ENCODE measurements at regions not wholly inside any gene's neighbourhood (a gene's known extent, or its start where the extent isn't known, plus 50 kb on each side); places are given as distances from the start of the nearest gene placed in this dataset.
"Not testable (repeated sequence)": the region's sequence is repeated elsewhere in the genome, so short reads cannot be mapped to it uniquely, and the experiment has no call there.

GRCh38 chr1:146413911-146414310 lies 185.1 kb upstream of the NOTCH2NLA start:
- peak; percentile 12 to 48 (median 17) for DNase-seq
- H3K9ac ChIP-seq (ENCODE audit: insufficient read depth, low read length, poor library complexity, severe bottlenecking); H3K27ac Mint-ChIP-seq; H3K4me1 ChIP-seq (ENCODE audit: control insufficient read depth in 1 of 2, insufficient read depth in 2 of 2, low read length in 2 of 2); intact Hi-C loops (cut with micrococcal nuclease); H3K4me3 ChIP-seq (replicated peaks in 1 of 3; ENCODE audit: low read depth in 2 of 3, low read length in 3 of 3); H3K79me2 ChIP-seq (ENCODE audit: insufficient read depth, low read length); H4K20me1 ChIP-seq (ENCODE audit: insufficient read depth, low read length); H3K36me3 ChIP-seq (replicated peaks in 1 of 2; ENCODE audit: control insufficient read depth in 1 of 2, insufficient read depth in 2 of 2, low read length in 2 of 2); H3K27me3 ChIP-seq (ENCODE audit: control insufficient read depth in 2 of 2, insufficient read depth in 2 of 2, low read length in 2 of 2); H3K9me3 ChIP-seq (replicated peaks in 1 of 2; ENCODE audit: control insufficient read depth in 1 of 2, insufficient read depth in 1 of 2, low read length in 2 of 2); H2AFZ ChIP-seq (ENCODE audit: insufficient read depth, low read depth, low read length, poor library complexity, severe bottlenecking); H3K27me3 Mint-ChIP-seq (ENCODE audit: low read depth in 3 of 3); H3K4me3 Mint-ChIP-seq; H3K36me3 Mint-ChIP-seq; H3K9me3 Mint-ChIP-seq; H3K4me2 ChIP-seq (replicated peaks; ENCODE audit: extremely low read depth, low read length, poor library complexity, severe bottlenecking); H3K27ac ChIP-seq (ENCODE audit: low read depth in 1 of 2, low read length in 2 of 2): not testable (repeated sequence)
- WGBS (ENCODE audit: insufficient coverage), result no CpG with 5 or more reads among the region's 6 CpGs
- peaks cover 12% of the 10 kb centered on the region for H3K4me1 Mint-ChIP-seq

- H3K9ac ChIP-seq (ENCODE audit: insufficient read depth, low read length, poor library complexity, severe bottlenecking); H3K4me2 ChIP-seq (replicated peaks; ENCODE audit: extremely low read depth, low read length, poor library complexity, severe bottlenecking); intact Hi-C loops (cut with micrococcal nuclease); H2AFZ ChIP-seq (ENCODE audit: insufficient read depth, low read depth, low read length, poor library complexity, severe bottlenecking); H3K27ac ChIP-seq (ENCODE audit: low read depth in 1 of 2, low read length in 2 of 2); H3K27me3 ChIP-seq (ENCODE audit: control insufficient read depth in 2 of 2, insufficient read depth in 2 of 2, low read length in 2 of 2); H3K79me2 ChIP-seq (ENCODE audit: insufficient read depth, low read length); H3K9me3 Mint-ChIP-seq; H4K20me1 ChIP-seq (ENCODE audit: insufficient read depth, low read length); H3K36me3 ChIP-seq (replicated peaks in 1 of 2; ENCODE audit: control insufficient read depth in 1 of 2, insufficient read depth in 2 of 2, low read length in 2 of 2); H3K9me3 ChIP-seq (replicated peaks in 1 of 2; ENCODE audit: control insufficient read depth in 1 of 2, insufficient read depth in 1 of 2, low read length in 2 of 2); H3K36me3 Mint-ChIP-seq; H3K4me1 ChIP-seq (ENCODE audit: control insufficient read depth in 1 of 2, insufficient read depth in 2 of 2, low read length in 2 of 2); H3K4me3 ChIP-seq (replicated peaks in 1 of 3; ENCODE audit: low read depth in 2 of 3, low read length in 3 of 3); H3K27me3 Mint-ChIP-seq (ENCODE audit: low read depth in 3 of 3); DNase-seq: not testable (repeated sequence)
- WGBS (ENCODE audit: insufficient coverage), result no CpG with 5 or more reads among the region's 3 CpGs
- H3K4me3 Mint-ChIP-seq, result peak overlapping the region in 1 of 2 donors; percentile 31
- peak overlapping the region; percentile 18 to 94 (median 90) for H3K27ac Mint-ChIP-seq
- peaks cover 12% of the 10 kb centered on the region for H3K4me1 Mint-ChIP-seq
These were observed 183.1 kb upstream of the NOTCH2NLA start for GRCh38 chr1:146411923-146412322.

- H3K27ac ChIP-seq (ENCODE audit: low read depth in 1 of 2, low read length in 2 of 2); H2AFZ ChIP-seq (ENCODE audit: insufficient read depth, low read depth, low read length, poor library complexity, severe bottlenecking); intact Hi-C loops (cut with micrococcal nuclease); H3K27me3 ChIP-seq (ENCODE audit: control insufficient read depth in 2 of 2, insufficient read depth in 2 of 2, low read length in 2 of 2); H3K4me2 ChIP-seq (replicated peaks; ENCODE audit: extremely low read depth, low read length, poor library complexity, severe bottlenecking); H3K36me3 Mint-ChIP-seq; H3K79me2 ChIP-seq (ENCODE audit: insufficient read depth, low read length); H4K20me1 ChIP-seq (ENCODE audit: insufficient read depth, low read length); H3K9me3 Mint-ChIP-seq; H3K9ac ChIP-seq (ENCODE audit: insufficient read depth, low read length, poor library complexity, severe bottlenecking); H3K36me3 ChIP-seq (replicated peaks in 1 of 2; ENCODE audit: control insufficient read depth in 1 of 2, insufficient read depth in 2 of 2, low read length in 2 of 2); H3K9me3 ChIP-seq (replicated peaks in 1 of 2; ENCODE audit: control insufficient read depth in 1 of 2, insufficient read depth in 1 of 2, low read length in 2 of 2); H3K4me1 ChIP-seq (ENCODE audit: control insufficient read depth in 1 of 2, insufficient read depth in 2 of 2, low read length in 2 of 2); H3K27me3 Mint-ChIP-seq (ENCODE audit: low read depth in 3 of 3): not testable (repeated sequence)
- 54% methylated on average over 7 of the region's 26 CpGs for WGBS (ENCODE audit: insufficient coverage)
- peak; percentile 36 to 53 (median 47) for DNase-seq
- H3K4me3 Mint-ChIP-seq, result peak overlapping the region in 1 of 2 donors; percentile 76
- H3K27ac Mint-ChIP-seq, result peak overlapping the region; percentile 54 to 86 (median 78)
- H3K4me1 Mint-ChIP-seq, result peaks cover 12% of the 10 kb centered on the region
- peak overlapping the region in 1 of 3 experiments; percentile 20 for H3K4me3 ChIP-seq (replicated peaks in 1 of 3; ENCODE audit: low read depth in 2 of 3, low read length in 3 of 3)
These were observed 181.1 kb upstream of the NOTCH2NLA start for GRCh38 chr1:146409817-146410441.

GRCh38 chr1:146409116-146409801 lies 180.4 kb upstream of the NOTCH2NLA start:
- Mint-ChIP-seq H3K27ac (peak overlapping the region in 3 of 7 donors; percentile 68 to 86 (median 84)), H3K4me3 (peak overlapping the region in 1 of 2 donors; percentile 41), H3K4me1 (peaks cover 12% of the 10 kb centered on the region)
- H4K20me1 ChIP-seq (ENCODE audit: insufficient read depth, low read length); H3K9ac ChIP-seq (ENCODE audit: insufficient read depth, low read length, poor library complexity, severe bottlenecking); H3K9me3 Mint-ChIP-seq; H3K27me3 Mint-ChIP-seq (ENCODE audit: low read depth in 3 of 3); H3K36me3 Mint-ChIP-seq; intact Hi-C loops (cut with micrococcal nuclease); H3K4me2 ChIP-seq (replicated peaks; ENCODE audit: extremely low read depth, low read length, poor library complexity, severe bottlenecking); H3K4me3 ChIP-seq (replicated peaks in 1 of 3; ENCODE audit: low read depth in 2 of 3, low read length in 3 of 3); H2AFZ ChIP-seq (ENCODE audit: insufficient read depth, low read depth, low read length, poor library complexity, severe bottlenecking); H3K27me3 ChIP-seq (ENCODE audit: control insufficient read depth in 2 of 2, insufficient read depth in 2 of 2, low read length in 2 of 2); H3K9me3 ChIP-seq (replicated peaks in 1 of 2; ENCODE audit: control insufficient read depth in 1 of 2, insufficient read depth in 1 of 2, low read length in 2 of 2); DNase-seq; H3K27ac ChIP-seq (ENCODE audit: low read depth in 1 of 2, low read length in 2 of 2); H3K36me3 ChIP-seq (replicated peaks in 1 of 2; ENCODE audit: control insufficient read depth in 1 of 2, insufficient read depth in 2 of 2, low read length in 2 of 2); H3K4me1 ChIP-seq (ENCODE audit: control insufficient read depth in 1 of 2, insufficient read depth in 2 of 2, low read length in 2 of 2); H3K79me2 ChIP-seq (ENCODE audit: insufficient read depth, low read length): not testable (repeated sequence)
- no CpG with 5 or more reads among the region's 24 CpGs for WGBS (ENCODE audit: insufficient coverage)
